Astrocyte (in vitro differentiated cells and primary cell): ENCODE measurements at regions not wholly inside any gene's neighbourhood (a gene's known extent, or its start where the extent isn't known, plus 50 kb on each side); places are given as distances from the start of the nearest gene placed in this dataset.

Experiments used
- EZH2 ChIP-seq: IDR thresholded peaks from 2 replicates; pipeline ENCODE4 v1.6.1; 2012; ENCODE audit warnings: mild to moderate bottlenecking, low read length, inconsistent platforms; ENCODE audit not compliant: insufficient read depth
- TF ChIP-seq, protein P1 (sequence below): IDR thresholded peaks from 2 replicates; pipeline ENCODE4 v1.5.1; 2011; ENCODE audit warnings: low read depth, mild to moderate bottlenecking, inconsistent platforms, low read length, moderate library complexity; ENCODE audit not compliant: insufficient read depth

DNA sequence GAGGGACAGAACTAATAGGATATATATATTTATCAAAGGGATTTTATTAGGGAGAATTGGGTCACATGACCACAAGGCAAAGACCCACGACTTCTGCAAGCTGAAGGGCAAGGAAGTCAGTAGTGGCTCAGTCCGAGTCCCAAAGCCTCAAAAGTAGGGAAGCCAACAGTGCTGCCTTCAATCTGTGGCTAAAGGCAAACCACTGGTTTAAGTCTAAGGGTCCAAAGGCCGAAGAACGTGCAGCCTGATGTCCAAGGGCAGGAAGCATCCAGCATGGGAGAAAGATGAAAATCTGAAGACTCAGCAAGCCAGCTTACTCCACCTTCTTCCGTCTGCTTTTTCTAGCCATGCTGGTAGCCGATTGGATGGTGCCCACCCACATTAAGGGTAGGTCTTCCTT, 157.9 kb upstream of the CRY1 start:
- TF ChIP-seq, protein P1, sequence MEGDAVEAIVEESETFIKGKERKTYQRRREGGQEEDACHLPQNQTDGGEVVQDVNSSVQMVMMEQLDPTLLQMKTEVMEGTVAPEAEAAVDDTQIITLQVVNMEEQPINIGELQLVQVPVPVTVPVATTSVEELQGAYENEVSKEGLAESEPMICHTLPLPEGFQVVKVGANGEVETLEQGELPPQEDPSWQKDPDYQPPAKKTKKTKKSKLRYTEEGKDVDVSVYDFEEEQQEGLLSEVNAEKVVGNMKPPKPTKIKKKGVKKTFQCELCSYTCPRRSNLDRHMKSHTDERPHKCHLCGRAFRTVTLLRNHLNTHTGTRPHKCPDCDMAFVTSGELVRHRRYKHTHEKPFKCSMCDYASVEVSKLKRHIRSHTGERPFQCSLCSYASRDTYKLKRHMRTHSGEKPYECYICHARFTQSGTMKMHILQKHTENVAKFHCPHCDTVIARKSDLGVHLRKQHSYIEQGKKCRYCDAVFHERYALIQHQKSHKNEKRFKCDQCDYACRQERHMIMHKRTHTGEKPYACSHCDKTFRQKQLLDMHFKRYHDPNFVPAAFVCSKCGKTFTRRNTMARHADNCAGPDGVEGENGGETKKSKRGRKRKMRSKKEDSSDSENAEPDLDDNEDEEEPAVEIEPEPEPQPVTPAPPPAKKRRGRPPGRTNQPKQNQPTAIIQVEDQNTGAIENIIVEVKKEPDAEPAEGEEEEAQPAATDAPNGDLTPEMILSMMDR, result no peak
- no peak for TF ChIP-seq EZH2
